ENCODE measurements at regions not wholly inside any gene's neighbourhood (a gene's known extent, or its start where the extent isn't known, plus 50 kb on each side); places are given as distances from the start of the nearest gene placed in this dataset.

DNA sequence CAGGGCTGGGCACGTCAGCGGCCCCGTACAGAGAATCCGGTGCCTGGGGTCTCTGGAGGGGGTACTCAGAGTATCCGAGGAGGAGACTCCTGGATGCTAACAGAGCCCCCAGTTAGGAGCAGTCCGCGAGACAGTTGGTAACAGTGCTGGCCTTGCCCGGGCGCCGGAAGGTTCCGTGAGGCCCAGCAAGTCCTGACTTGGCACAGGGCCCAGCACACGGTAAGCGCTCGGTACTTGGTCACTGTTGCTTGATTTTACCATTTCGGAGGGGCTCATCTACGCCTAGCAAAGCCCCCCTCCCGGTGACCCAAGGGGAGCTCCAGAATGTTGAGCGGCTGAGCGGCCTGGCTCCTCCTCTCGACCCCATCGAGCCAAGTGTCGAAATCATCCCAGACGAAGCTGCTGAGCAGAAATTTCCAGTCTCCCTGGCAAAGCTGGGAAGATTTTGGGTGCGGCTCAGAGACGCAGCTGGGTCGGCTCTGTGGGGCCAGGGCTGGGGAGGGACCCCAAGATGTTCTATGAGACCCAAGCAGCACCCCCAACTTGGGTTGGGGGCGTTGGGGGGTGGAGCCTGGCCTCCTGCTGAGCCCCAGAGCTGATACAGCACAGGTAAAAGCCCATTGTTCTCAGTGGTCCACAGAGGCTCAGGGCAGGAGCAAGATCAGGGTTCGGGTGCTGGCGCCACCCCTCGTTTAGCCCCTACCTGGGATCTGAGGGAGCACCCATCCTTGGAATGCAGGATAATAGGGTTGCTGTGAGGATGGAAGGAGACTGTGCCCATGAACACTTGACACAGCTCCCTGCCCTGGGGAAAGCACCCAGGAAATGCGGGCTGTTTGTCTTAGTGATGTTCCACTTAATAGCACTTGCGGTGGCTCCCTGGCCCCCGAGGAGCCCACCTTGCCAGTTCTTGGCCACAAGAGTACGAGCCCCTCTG lies 137.2 kb downstream of the C9orf50 start:
- DNase-seq (peak; percentile 85 to 91 (median 88)), ATAC-seq (peak; percentile 42 to 55 (median 52))
- no peaks in the 10 kb centered on the region for H3K36me3 ChIP-seq
- 9% methylated on average over 12 of the region's 34 CpGs for WGBS (ENCODE audit: insufficient coverage, low coverage, low lambda C conversion rate, missing lambda C conversion rate)
- no peaks in the 10 kb centered on the region for H3K27me3 ChIP-seq
- intact Hi-C loops (cut with DNase I) = loop anchor here (10.0 kb wide), 2 partner anchors 149 to 309 kb away; partner anchors contain the start of gene IER5L (in 1 of the 2)
- TF ChIP-seq POLR2A (IDR thresholded peaks at IDR 0.05) = peak; percentile 79
- TF ChIP-seq, protein P1, sequence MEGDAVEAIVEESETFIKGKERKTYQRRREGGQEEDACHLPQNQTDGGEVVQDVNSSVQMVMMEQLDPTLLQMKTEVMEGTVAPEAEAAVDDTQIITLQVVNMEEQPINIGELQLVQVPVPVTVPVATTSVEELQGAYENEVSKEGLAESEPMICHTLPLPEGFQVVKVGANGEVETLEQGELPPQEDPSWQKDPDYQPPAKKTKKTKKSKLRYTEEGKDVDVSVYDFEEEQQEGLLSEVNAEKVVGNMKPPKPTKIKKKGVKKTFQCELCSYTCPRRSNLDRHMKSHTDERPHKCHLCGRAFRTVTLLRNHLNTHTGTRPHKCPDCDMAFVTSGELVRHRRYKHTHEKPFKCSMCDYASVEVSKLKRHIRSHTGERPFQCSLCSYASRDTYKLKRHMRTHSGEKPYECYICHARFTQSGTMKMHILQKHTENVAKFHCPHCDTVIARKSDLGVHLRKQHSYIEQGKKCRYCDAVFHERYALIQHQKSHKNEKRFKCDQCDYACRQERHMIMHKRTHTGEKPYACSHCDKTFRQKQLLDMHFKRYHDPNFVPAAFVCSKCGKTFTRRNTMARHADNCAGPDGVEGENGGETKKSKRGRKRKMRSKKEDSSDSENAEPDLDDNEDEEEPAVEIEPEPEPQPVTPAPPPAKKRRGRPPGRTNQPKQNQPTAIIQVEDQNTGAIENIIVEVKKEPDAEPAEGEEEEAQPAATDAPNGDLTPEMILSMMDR (IDR thresholded peaks at IDR 0.05) = no peak
- no peaks in the 10 kb centered on the region for H3K9me3 ChIP-seq
- H3K4me3 ChIP-seq = peak overlapping the region; percentile 31 to 58 (median 49)
- peaks cover 5 to 44% (median 23%) of the 10 kb centered on the region in 4 donors for H3K4me1 ChIP-seq
- H3K27ac ChIP-seq = peak overlapping the region; percentile 99 to 100 (median 99)

DNA sequence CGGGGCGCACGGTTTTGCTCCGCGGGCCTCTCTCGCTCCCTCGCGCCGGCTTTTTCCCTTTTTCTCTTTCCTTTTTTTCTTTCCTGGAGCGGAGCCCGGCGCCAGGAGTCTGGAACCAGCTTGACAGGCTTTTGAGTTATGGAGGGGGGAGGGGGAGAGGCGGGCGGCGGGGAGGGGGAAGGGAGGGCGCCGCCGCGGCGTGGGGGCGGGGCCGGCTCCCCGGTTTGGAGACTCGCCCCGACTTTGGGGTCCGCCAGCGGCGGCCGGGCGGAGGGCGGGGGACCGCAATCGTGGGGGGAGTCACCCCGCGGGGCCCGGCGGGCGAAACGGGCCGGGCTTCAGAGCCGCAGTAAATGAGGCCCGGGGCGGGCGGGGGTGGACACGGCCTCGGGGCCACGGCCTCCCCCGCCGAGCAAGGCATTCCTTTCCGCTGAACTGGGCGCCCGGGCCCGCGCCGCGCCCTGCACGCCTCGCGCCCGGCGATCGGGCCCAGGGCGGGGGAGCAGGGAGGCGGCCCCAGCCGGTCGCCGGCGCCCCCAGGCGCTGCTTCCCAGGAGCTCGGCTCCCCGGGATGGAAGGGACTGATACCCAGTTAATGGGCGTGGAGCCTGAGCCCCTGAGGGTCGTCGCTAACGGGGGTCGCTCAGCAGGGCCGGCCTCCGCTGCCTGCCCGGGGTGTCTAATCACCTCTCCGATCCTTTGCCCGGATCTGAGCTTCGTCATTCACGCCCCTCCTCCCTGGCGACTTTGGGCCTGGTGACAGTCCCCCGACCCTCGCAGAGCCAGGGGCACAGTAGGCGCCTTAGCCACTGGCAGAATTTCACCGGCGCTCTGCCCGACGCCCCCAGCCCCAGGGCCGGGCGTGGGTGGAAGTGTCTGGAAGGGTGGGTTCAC lies 138.1 kb downstream of the C9orf50 start:
- Histone ChIP-seq H3K27ac (peak overlapping the region; percentile 99 to 100 (median 99)), H3K4me1 (peaks cover 5 to 43% (median 23%) of the 10 kb centered on the region in 4 donors), H3K27me3 (no peaks in the 10 kb centered on the region), H3K36me3 (no peaks in the 10 kb centered on the region), H3K9me3 (no peaks in the 10 kb centered on the region), H3K4me3 (peak overlapping the region; percentile 20 to 58 (median 49))
- 2% methylated on average over 23 of the region's 93 CpGs for WGBS (ENCODE audit: insufficient coverage, low coverage, low lambda C conversion rate, missing lambda C conversion rate)
- intact Hi-C loops (cut with DNase I) = loop anchor here (10.0 kb wide), 2 partner anchors 148 to 308 kb away; partner anchors contain the start of gene IER5L (in 1 of the 2)
- ATAC-seq (peak; percentile 40 to 72 (median 66)), DNase-seq (peak; percentile 85 to 91 (median 87))
- peak; percentile 71 for TF ChIP-seq POLR2A (IDR thresholded peaks at IDR 0.05)
- TF ChIP-seq, protein P1 (IDR thresholded peaks at IDR 0.05) = no peak

DNA sequence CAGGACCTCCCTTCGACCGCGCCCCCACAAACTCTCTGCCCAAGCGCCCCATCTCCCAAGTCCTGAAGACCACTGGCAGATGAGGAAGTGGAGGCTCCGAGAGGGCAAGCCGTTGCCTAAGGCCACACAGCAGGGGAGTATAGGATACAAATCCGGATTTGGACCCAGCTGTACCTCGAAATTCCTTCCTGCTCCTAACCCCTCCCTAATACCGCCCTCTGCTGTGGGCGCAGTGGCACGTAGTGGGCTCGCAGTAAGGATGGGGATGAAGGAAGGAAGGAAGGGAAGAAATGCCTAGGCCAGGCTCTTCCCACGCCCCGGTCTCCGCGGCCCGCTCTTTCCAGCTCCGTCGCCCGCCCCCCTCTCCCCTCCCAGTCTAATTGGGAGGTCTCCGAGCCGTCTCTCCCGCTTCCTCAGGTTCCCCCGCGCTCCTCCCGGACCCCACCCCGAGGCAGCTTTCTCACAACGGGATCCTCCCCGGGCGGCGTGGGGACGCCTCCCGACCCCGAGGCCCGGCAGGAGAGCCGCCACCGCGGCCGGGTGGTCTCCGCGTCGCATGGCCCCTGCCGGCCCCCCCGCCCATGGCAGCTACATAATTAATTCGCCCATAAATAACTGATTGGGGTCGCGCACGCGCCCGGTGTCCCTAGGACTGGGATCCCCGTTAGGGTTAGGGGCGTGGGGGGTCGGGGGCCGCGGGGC lies 138.9 kb downstream of the C9orf50 start:
- ATAC-seq = no peak
- H3K4me1 ChIP-seq = peaks cover 0 to 35% (median 19%) of the 10 kb centered on the region in 4 donors

More for the DNA sequence above, 138.9 kb downstream of the C9orf50 start:
- H3K27ac ChIP-seq = peak overlapping the region; percentile 99 to 100 (median 99)
- WGBS (ENCODE audit: insufficient coverage, low coverage, low lambda C conversion rate, missing lambda C conversion rate) = 4% methylated on average over 29 of the region's 55 CpGs
- H3K4me3 ChIP-seq = peak overlapping the region; percentile 19 to 58 (median 49)
- intact Hi-C loops (cut with DNase I) = loop anchor here (10.0 kb wide), 2 partner anchors 147 to 307 kb away; partner anchors contain the start of gene IER5L (in 1 of the 2)
- H3K36me3 ChIP-seq = no peaks in the 10 kb centered on the region
- no peaks in the 10 kb centered on the region for H3K9me3 ChIP-seq
- TF ChIP-seq, protein P1 (IDR thresholded peaks at IDR 0.05) = no peak
- TF ChIP-seq POLR2A (IDR thresholded peaks at IDR 0.05) = no peak
- peak in 1 of 3 donors; percentile 57 for DNase-seq
- H3K27me3 ChIP-seq = no peaks in the 10 kb centered on the region
